ENCODE measurements at regions not wholly inside any gene's neighbourhood (a gene's known extent, or its start where the extent isn't known, plus 50 kb on each side); places are given as distances from the start of the nearest gene placed in this dataset.

- Histone ChIP-seq H3K9me3 (replicated peaks; ENCODE audit: insufficient read depth, low read length) (no peaks in the 10 kb centered on the region), H3K4me1 (ENCODE audit: low read length) (no peaks in the 10 kb centered on the region), H3K4me2 (ENCODE audit: low read depth, low read length) (no peak overlapping the region), H3K9me2 (replicated peaks; ENCODE audit: insufficient read depth, low read length) (no peaks in the 10 kb centered on the region), H3K9ac (ENCODE audit: low read length) (no peak overlapping the region), H3K27me3 (replicated peaks; ENCODE audit: insufficient read depth, low read length) (no peaks in the 10 kb centered on the region), H4K20me1 (ENCODE audit: insufficient read depth, low read length) (no peaks in the 10 kb centered on the region), H3K79me2 (ENCODE audit: low read length) (no peaks in the 10 kb centered on the region), H3K4me3 (ENCODE audit: low read length) (no peak overlapping the region), H3K36me3 (replicated peaks; ENCODE audit: insufficient read depth, low read length) (no peaks in the 10 kb centered on the region), H3F3A (ENCODE audit: insufficient read depth, low read length) (no peaks in the 10 kb centered on the region), H2AFZ (ENCODE audit: low read length) (no peak overlapping the region), H3K27ac (ENCODE audit: low read length) (no peak overlapping the region)
- no peak for TF ChIP-seq EZH2phosphoT487 (IDR thresholded peaks at IDR 0.05; ENCODE audit: low read length)
- TF ChIP-seq EZH2 (optimal IDR thresholded peaks at IDR 0.05; ENCODE audit: low read depth, low read length) = no peak
- TF ChIP-seq, protein P1, sequence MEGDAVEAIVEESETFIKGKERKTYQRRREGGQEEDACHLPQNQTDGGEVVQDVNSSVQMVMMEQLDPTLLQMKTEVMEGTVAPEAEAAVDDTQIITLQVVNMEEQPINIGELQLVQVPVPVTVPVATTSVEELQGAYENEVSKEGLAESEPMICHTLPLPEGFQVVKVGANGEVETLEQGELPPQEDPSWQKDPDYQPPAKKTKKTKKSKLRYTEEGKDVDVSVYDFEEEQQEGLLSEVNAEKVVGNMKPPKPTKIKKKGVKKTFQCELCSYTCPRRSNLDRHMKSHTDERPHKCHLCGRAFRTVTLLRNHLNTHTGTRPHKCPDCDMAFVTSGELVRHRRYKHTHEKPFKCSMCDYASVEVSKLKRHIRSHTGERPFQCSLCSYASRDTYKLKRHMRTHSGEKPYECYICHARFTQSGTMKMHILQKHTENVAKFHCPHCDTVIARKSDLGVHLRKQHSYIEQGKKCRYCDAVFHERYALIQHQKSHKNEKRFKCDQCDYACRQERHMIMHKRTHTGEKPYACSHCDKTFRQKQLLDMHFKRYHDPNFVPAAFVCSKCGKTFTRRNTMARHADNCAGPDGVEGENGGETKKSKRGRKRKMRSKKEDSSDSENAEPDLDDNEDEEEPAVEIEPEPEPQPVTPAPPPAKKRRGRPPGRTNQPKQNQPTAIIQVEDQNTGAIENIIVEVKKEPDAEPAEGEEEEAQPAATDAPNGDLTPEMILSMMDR (IDR thresholded peaks at IDR 0.05; ENCODE audit: low read length) = no peak
- DNase-seq = no peak
Measured at GRCh38 chr2:57828221-57828620, 218.4 kb upstream of the VRK2 start.

- Histone ChIP-seq H3F3A (ENCODE audit: insufficient read depth, low read length) (no peaks in the 10 kb centered on the region), H3K9me3 (replicated peaks; ENCODE audit: insufficient read depth, low read length) (no peaks in the 10 kb centered on the region), H3K4me3 (ENCODE audit: low read length) (no peak overlapping the region), H3K4me2 (ENCODE audit: low read depth, low read length) (no peak overlapping the region), H3K79me2 (ENCODE audit: low read length) (no peaks in the 10 kb centered on the region), H3K27me3 (replicated peaks; ENCODE audit: insufficient read depth, low read length) (no peaks in the 10 kb centered on the region), H3K9me2 (replicated peaks; ENCODE audit: insufficient read depth, low read length) (no peaks in the 10 kb centered on the region), H3K4me1 (ENCODE audit: low read length) (no peaks in the 10 kb centered on the region), H3K36me3 (replicated peaks; ENCODE audit: insufficient read depth, low read length) (no peaks in the 10 kb centered on the region), H3K27ac (ENCODE audit: low read length) (no peak overlapping the region), H4K20me1 (ENCODE audit: insufficient read depth, low read length) (no peaks in the 10 kb centered on the region), H2AFZ (ENCODE audit: low read length) (no peak overlapping the region), H3K9ac (ENCODE audit: low read length) (no peak overlapping the region)
- TF ChIP-seq EZH2phosphoT487 (IDR thresholded peaks at IDR 0.05; ENCODE audit: low read length) (no peak), EZH2 (optimal IDR thresholded peaks at IDR 0.05; ENCODE audit: low read depth, low read length) (no peak)
- TF ChIP-seq, protein P1 (IDR thresholded peaks at IDR 0.05; ENCODE audit: low read length) = no peak
- no peak for DNase-seq
Measured at GRCh38 chr2:57834666-57835065, 211.9 kb upstream of the VRK2 start.

GRCh38 chr2:57842531-57842930 lies 204.1 kb upstream of the VRK2 start:
- Histone ChIP-seq H3K4me3 (ENCODE audit: low read length) (no peak overlapping the region), H2AFZ (ENCODE audit: low read length) (no peak overlapping the region), H3K9me2 (replicated peaks; ENCODE audit: insufficient read depth, low read length) (no peaks in the 10 kb centered on the region), H3K4me1 (ENCODE audit: low read length) (no peaks in the 10 kb centered on the region), H3K36me3 (replicated peaks; ENCODE audit: insufficient read depth, low read length) (no peaks in the 10 kb centered on the region), H3K9me3 (replicated peaks; ENCODE audit: insufficient read depth, low read length) (no peaks in the 10 kb centered on the region), H3F3A (ENCODE audit: insufficient read depth, low read length) (no peaks in the 10 kb centered on the region), H3K9ac (ENCODE audit: low read length) (no peak overlapping the region), H3K4me2 (ENCODE audit: low read depth, low read length) (no peak overlapping the region), H3K79me2 (ENCODE audit: low read length) (no peaks in the 10 kb centered on the region), H4K20me1 (ENCODE audit: insufficient read depth, low read length) (no peaks in the 10 kb centered on the region), H3K27me3 (replicated peaks; ENCODE audit: insufficient read depth, low read length) (no peaks in the 10 kb centered on the region), H3K27ac (ENCODE audit: low read length) (no peak overlapping the region)
- TF ChIP-seq, protein P1 (IDR thresholded peaks at IDR 0.05; ENCODE audit: low read length) = no peak
- TF ChIP-seq EZH2 (optimal IDR thresholded peaks at IDR 0.05; ENCODE audit: low read depth, low read length) (no peak), EZH2phosphoT487 (IDR thresholded peaks at IDR 0.05; ENCODE audit: low read length) (no peak)
- DNase-seq = no peak
